ENCODE measurements at regions not wholly inside any gene's neighbourhood (a gene's known extent, or its start where the extent isn't known, plus 50 kb on each side); places are given as distances from the start of the nearest gene placed in this dataset.

GRCh38 chr3:34419801-34420200 is 621.4 kb downstream of the PDCD6IP start:
- no peak for DNase-seq (ENCODE audit: insufficient read length, low spot score)
- FAIRE-seq: no peak
- no peak for TF ChIP-seq CTCF (IDR thresholded peaks at IDR 0.05; ENCODE audit: insufficient read depth, missing control alignments)

GRCh38 chr3:34421762-34422161 is 623.3 kb downstream of the PDCD6IP start:
- no peak for DNase-seq (ENCODE audit: insufficient read length, low spot score)
- TF ChIP-seq CTCF (IDR thresholded peaks at IDR 0.05; ENCODE audit: insufficient read depth, missing control alignments): no peak
- no peak for FAIRE-seq

- no peak for TF ChIP-seq CTCF (IDR thresholded peaks at IDR 0.05; ENCODE audit: insufficient read depth, missing control alignments)
- FAIRE-seq: no peak
These were observed 641.4 kb downstream of the PDCD6IP start for GRCh38 chr3:34439796-34440195.

GRCh38 chr3:34444137-34444536 is 645.7 kb downstream of the PDCD6IP start:
- no peak for DNase-seq (ENCODE audit: insufficient read length, low spot score)
- FAIRE-seq: no peak
- no peak for TF ChIP-seq CTCF (IDR thresholded peaks at IDR 0.05; ENCODE audit: insufficient read depth, missing control alignments)

More at GRCh38 chr3:34439796-34440195, 641.4 kb downstream of the PDCD6IP start:
- DNase-seq (ENCODE audit: insufficient read length, low spot score): no peak

- no peak for FAIRE-seq
- no peak for DNase-seq (ENCODE audit: insufficient read length, low spot score)
- no peak for TF ChIP-seq CTCF (IDR thresholded peaks at IDR 0.05; ENCODE audit: insufficient read depth, missing control alignments)
These were observed 650.9 kb downstream of the PDCD6IP start for GRCh38 chr3:34449305-34449704.

- no peak for TF ChIP-seq CTCF (IDR thresholded peaks at IDR 0.05; ENCODE audit: insufficient read depth, missing control alignments)
- FAIRE-seq (no peak), DNase-seq (ENCODE audit: insufficient read length, low spot score) (no peak)
These were observed 665.0 kb downstream of the PDCD6IP start for GRCh38 chr3:34463414-34463813.

GRCh38 chr3:34464646-34465045 is 666.2 kb downstream of the PDCD6IP start:
- no peak for DNase-seq (ENCODE audit: insufficient read length, low spot score)
- no peak for FAIRE-seq
- TF ChIP-seq CTCF (IDR thresholded peaks at IDR 0.05; ENCODE audit: insufficient read depth, missing control alignments): no peak

Data from D721Med (cell line).